HEK293 (cell line): ENCODE measurements at regions not wholly inside any gene's neighbourhood (a gene's known extent, or its start where the extent isn't known, plus 50 kb on each side); places are given as distances from the start of the nearest gene placed in this dataset.

Experiments
- CTCF ChIA-PET: fragments of 350-600 bp; formaldehyde crosslinking; extraction: SDS; loops from one replicate; lab custom pipeline; 2021; ENCODE audit warnings: antibody characterized with exemption; lab: Yijun Ruan, JAX
- POLR2A ChIA-PET: fragments of 300-600 bp; formaldehyde crosslinking; extraction: SDS; loops from one replicate; lab custom pipeline; 2020; ENCODE audit warnings: antibody characterized with exemption, inconsistent platforms; lab: Yijun Ruan, JAX
- H3K27ac ChIP-seq: fragments of 200-500 bp; sonication (Bioruptor generic); 2 replicates; pipeline ENCODE4 v1.5.1; 2014; ENCODE audit warnings: low read depth, low read length, control low read depth, inconsistent platforms; ENCODE audit errors: extremely low read depth
- H3K36me3 ChIP-seq, 2 experiments: fragments of 200-500 bp in 1 of 2; sonication (Bioruptor generic) in 1 of 2; 1 replicate in 1 of 2; 2 replicates in 1 of 2; pipeline ENCODE4 v1.5.1; 2014 to 2017; ENCODE audit warnings: inconsistent platforms in 2 of 2, low read length in 2 of 2; ENCODE audit not compliant: control insufficient read depth in 2 of 2, insufficient read depth in 1 of 2
- H3K4me1 ChIP-seq: fragments of 200-500 bp; sonication (Bioruptor generic); 2 replicates; pipeline ENCODE4 v1.5.1; 2014; ENCODE audit warnings: mild to moderate bottlenecking, low read length, inconsistent platforms; ENCODE audit not compliant: control insufficient read depth, insufficient read depth
- H3K4me3 ChIP-seq: 2 replicates; pipeline ENCODE4 v1.5.1; 2011; ENCODE audit warnings: low read depth, mild to moderate bottlenecking, control low read depth, low read length, moderate library complexity
- H3K9me3 ChIP-seq: fragments of 200-500 bp; sonication (Bioruptor generic); 2 replicates; pipeline ENCODE4 v1.5.1; 2014; ENCODE audit warnings: low read depth, low read length, inconsistent platforms; ENCODE audit not compliant: control insufficient read depth, insufficient read depth
- FEZF1 ChIP-seq: fragments of 450-650 bp; formaldehyde crosslinking; IDR thresholded peaks from 2 replicates; pipeline ENCODE4 v1.5.1; 2016; ENCODE audit warnings: missing biosample characterization, missing genetic modification characterization
- GLIS1 ChIP-seq: fragments of 450-650 bp; formaldehyde crosslinking; IDR thresholded peaks from 2 replicates; pipeline ENCODE4 v1.5.1; 2016; ENCODE audit warnings: missing biosample characterization, missing genetic modification characterization
- HOXA7 ChIP-seq: sonication (generic); formaldehyde crosslinking; IDR thresholded peaks from 2 replicates; pipeline ENCODE4 v1.8.1; 2022; ENCODE audit warnings: missing genetic modification reagents, borderline replicate concordance
- KLF1 ChIP-seq: fragments of 450-650 bp; formaldehyde crosslinking; IDR thresholded peaks from 2 replicates; pipeline ENCODE4 v1.5.1; 2016; ENCODE audit warnings: missing biosample characterization, missing genetic modification characterization
- KLF7 ChIP-seq: fragments of 450-650 bp; formaldehyde crosslinking; IDR thresholded peaks from 2 replicates; pipeline ENCODE4 v1.5.1; 2016; ENCODE audit warnings: missing biosample characterization, missing genetic modification characterization, borderline replicate concordance
- MYNN ChIP-seq: fragments of 450-650 bp; formaldehyde crosslinking; IDR thresholded peaks from 2 replicates; pipeline ENCODE4 v1.5.1; 2016; ENCODE audit warnings: missing biosample characterization, missing genetic modification characterization, borderline replicate concordance
- PRDM10 ChIP-seq: fragments of 450-650 bp; formaldehyde crosslinking; IDR thresholded peaks from 2 replicates; pipeline ENCODE4 v1.5.1; 2016; ENCODE audit warnings: missing biosample characterization, missing genetic modification characterization
- SP2 ChIP-seq: fragments of 450-650 bp; formaldehyde crosslinking; IDR thresholded peaks from 2 replicates; pipeline ENCODE4 v1.5.1; 2016; ENCODE audit warnings: missing biosample characterization, missing genetic modification characterization
- SP3 ChIP-seq: fragments of 450-650 bp; formaldehyde crosslinking; IDR thresholded peaks from 2 replicates; pipeline ENCODE4 v1.5.1; 2016; ENCODE audit warnings: missing biosample characterization, missing genetic modification characterization
- YY2 ChIP-seq: fragments of 450-650 bp; formaldehyde crosslinking; IDR thresholded peaks from 2 replicates; pipeline ENCODE4 v1.5.1; 2016; ENCODE audit warnings: missing biosample characterization, missing genetic modification characterization
- ZBTB11 ChIP-seq: fragments of 450-650 bp; formaldehyde crosslinking; conservative IDR thresholded peaks from 2 replicates; pipeline ENCODE4 v1.5.1; 2016; ENCODE audit warnings: low read depth, missing biosample characterization, missing genetic modification characterization
- ZBTB20 ChIP-seq: fragments of 450-650 bp; formaldehyde crosslinking; IDR thresholded peaks from 2 replicates; pipeline ENCODE4 v1.5.1; 2016; ENCODE audit warnings: missing biosample characterization, missing genetic modification characterization
- ZIC2 ChIP-seq: fragments of 450-650 bp; formaldehyde crosslinking; IDR thresholded peaks from 2 replicates; pipeline ENCODE4 v1.5.1; 2016; ENCODE audit warnings: missing biosample characterization, missing genetic modification characterization
- ZNF10 ChIP-seq: fragments of 450-650 bp; formaldehyde crosslinking; IDR thresholded peaks from 2 replicates; pipeline ENCODE4 v1.5.1; 2017; ENCODE audit warnings: missing biosample characterization, missing genetic modification characterization
- ZNF112 ChIP-seq: fragments of 450-650 bp; formaldehyde crosslinking; IDR thresholded peaks from 2 replicates; pipeline ENCODE4 v1.5.0; 2017; ENCODE audit warnings: missing biosample characterization, missing genetic modification characterization
- ZNF266 ChIP-seq: fragments of 450-650 bp; formaldehyde crosslinking; IDR thresholded peaks from 2 replicates; pipeline ENCODE4 v1.5.1; 2016; ENCODE audit warnings: missing biosample characterization, missing genetic modification characterization, low read depth
- ZNF341 ChIP-seq: fragments of 450-650 bp; formaldehyde crosslinking; IDR thresholded peaks from 2 replicates; pipeline ENCODE4; 2016; ENCODE audit warnings: low read depth, missing biosample characterization, missing genetic modification characterization
- ZNF366 ChIP-seq: fragments of 450-650 bp; formaldehyde crosslinking; conservative IDR thresholded peaks from 2 replicates; pipeline ENCODE4 v1.5.1; 2016; ENCODE audit warnings: missing biosample characterization, missing genetic modification characterization
- ZNF394 ChIP-seq: fragments of 450-650 bp; formaldehyde crosslinking; IDR thresholded peaks from 2 replicates; pipeline ENCODE4 v1.5.1; 2016; ENCODE audit warnings: missing biosample characterization, missing genetic modification characterization, mild to moderate bottlenecking, moderate library complexity, borderline replicate concordance
- ZNF600 ChIP-seq: fragments of 450-650 bp; formaldehyde crosslinking; IDR thresholded peaks from 2 replicates; pipeline ENCODE4 v1.5.1; 2016; ENCODE audit warnings: missing biosample characterization, missing genetic modification characterization
- ZNF670 ChIP-seq: fragments of 450-650 bp; formaldehyde crosslinking; IDR thresholded peaks from 2 replicates; pipeline ENCODE4 v1.5.1; 2016; ENCODE audit warnings: missing biosample characterization, missing genetic modification characterization, low read depth
- TF ChIP-seq, protein P1 (sequence below): fragments of 450-650 bp; formaldehyde crosslinking; IDR thresholded peaks from 2 replicates; pipeline ENCODE4 v1.5.1; 2016; ENCODE audit warnings: missing biosample characterization, missing genetic modification characterization
- TF ChIP-seq, protein P2 (sequence below): fragments of 450-650 bp; formaldehyde crosslinking; IDR thresholded peaks from 2 replicates; pipeline ENCODE4 v1.5.1; 2017; ENCODE audit warnings: missing biosample characterization, missing genetic modification characterization

DNA sequence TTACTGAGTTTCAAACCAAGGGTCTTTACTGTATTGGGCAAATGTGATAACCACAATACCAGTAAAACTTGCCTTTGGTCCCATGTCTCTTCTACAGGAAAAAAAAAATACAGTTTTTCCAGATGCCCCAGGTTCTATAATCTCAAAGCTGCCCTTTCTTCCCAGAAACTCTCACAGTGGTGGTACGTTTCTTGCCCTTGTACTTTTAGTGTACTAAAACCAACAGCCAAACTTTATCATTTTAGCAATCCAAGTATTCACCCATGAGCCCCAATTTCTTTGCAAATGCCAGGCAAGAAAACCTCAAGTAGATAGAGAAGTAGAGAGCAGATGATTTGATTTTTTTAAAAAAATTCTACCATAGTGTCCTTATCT, 157.8 kb downstream of the OR2B2 start (continued):
- 0 out of 2 replicates have a peak, but pooled peaks have one; percentile 6 for TF ChIP-seq PRDM10 (tag by site-specific recombination)
- TF ChIP-seq YY2 (tag by site-specific recombination) = no peak
- TF ChIP-seq, all 188 proteins: peak for 5

DNA sequence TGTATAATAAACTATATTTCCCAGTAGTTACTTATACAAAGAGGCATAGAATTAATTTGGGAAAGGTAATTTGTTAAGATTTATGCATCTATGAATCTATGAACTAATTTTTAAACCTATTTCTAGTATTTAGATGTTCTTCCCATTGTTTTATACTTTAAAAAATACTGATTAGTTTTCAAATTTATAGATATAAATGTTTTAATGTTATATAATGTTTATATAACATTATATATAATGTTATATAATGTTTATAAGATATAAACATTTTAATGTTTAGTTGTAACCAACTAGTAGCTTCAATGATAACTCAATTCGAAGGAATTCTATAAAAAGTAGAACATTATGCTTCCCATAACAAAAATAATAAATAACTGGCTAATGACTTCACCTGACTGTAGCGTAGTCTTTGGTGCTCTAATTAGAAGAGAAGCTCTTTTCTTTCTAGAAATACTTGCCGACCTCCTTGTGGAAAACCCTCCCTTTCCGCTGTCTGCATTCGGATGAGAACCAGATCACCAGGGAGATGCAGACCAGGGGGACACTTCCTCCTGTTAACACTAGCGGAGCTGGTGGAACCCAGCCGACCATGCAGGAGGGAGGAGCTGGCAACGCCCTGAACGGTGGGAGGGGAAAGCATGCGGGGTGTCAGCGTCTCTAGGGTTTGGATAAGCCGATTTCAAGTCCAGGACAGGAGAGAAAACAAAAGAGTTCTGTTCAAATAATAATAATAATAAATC, 158.4 kb downstream of the OR2B2 start:
- ChIA-PET CTCF (interaction anchor here (0.6 to 6.4 kb wide), 15 partner anchors 18 to 1160 kb away, joined by 3 to 62 read pairs (median 3); a partner anchor contains a TSS), POLR2A (interaction anchor here (1.0 to 2.6 kb wide), 11 partner anchors 12 to 622 kb away, joined by 3 to 22 read pairs (median 4); partner anchors contain the start of genes ZNF184 and ZNF391)
- H3K27ac ChIP-seq = no peak overlapping the region
- H3K36me3 ChIP-seq = no peaks in the 10 kb centered on the region
- H3K4me1 ChIP-seq = no peaks in the 10 kb centered on the region
- no peaks in the 10 kb centered on the region for H3K9me3 ChIP-seq
- H3K4me3 ChIP-seq = peak overlapping the region; percentile 54
- TF ChIP-seq ZBTB11 (peak; percentile 85), ZNF394 (tag by site-specific recombination) (peak; percentile 71; the same call in 1 of the 2 replicates), ZNF112 (tag by site-specific recombination) (no peak), ZBTB20 (peak; percentile 37; the same call in 1 of the 2 replicates), KLF1 (peak; percentile 74), SP2 (peak; percentile 87), ZNF10 (tag by site-specific recombination) (no peak), ZNF600 (tag by site-specific recombination) (peak; percentile 98), SP3 (peak; percentile 65), ZIC2 (tag by site-specific recombination) (peak; percentile 59), ZNF670 (tag by site-specific recombination) (no peak), ZNF266 (tag by site-specific recombination) (no peak), HOXA7 (no peak), MYNN (tag by site-specific recombination) (no peak), GLIS1 (tag by site-specific recombination) (peak; percentile 59; the same call in 1 of the 2 replicates), KLF7 (tag by site-specific recombination) (peak; percentile 82; the same call in 1 of the 2 replicates), FEZF1 (tag by site-specific recombination) (no peak), ZNF366 (peak; percentile 93), ZNF341 (peak; percentile 96)
- TF ChIP-seq, protein P1, sequence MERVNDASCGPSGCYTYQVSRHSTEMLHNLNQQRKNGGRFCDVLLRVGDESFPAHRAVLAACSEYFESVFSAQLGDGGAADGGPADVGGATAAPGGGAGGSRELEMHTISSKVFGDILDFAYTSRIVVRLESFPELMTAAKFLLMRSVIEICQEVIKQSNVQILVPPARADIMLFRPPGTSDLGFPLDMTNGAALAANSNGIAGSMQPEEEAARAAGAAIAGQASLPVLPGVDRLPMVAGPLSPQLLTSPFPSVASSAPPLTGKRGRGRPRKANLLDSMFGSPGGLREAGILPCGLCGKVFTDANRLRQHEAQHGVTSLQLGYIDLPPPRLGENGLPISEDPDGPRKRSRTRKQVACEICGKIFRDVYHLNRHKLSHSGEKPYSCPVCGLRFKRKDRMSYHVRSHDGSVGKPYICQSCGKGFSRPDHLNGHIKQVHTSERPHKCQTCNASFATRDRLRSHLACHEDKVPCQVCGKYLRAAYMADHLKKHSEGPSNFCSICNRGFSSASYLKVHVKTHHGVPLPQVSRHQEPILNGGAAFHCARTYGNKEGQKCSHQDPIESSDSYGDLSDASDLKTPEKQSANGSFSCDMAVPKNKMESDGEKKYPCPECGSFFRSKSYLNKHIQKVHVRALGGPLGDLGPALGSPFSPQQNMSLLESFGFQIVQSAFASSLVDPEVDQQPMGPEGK (tag by site-specific recombination) = peak; percentile 26; the same call in 1 of the 2 replicates
- TF ChIP-seq, protein P2, sequence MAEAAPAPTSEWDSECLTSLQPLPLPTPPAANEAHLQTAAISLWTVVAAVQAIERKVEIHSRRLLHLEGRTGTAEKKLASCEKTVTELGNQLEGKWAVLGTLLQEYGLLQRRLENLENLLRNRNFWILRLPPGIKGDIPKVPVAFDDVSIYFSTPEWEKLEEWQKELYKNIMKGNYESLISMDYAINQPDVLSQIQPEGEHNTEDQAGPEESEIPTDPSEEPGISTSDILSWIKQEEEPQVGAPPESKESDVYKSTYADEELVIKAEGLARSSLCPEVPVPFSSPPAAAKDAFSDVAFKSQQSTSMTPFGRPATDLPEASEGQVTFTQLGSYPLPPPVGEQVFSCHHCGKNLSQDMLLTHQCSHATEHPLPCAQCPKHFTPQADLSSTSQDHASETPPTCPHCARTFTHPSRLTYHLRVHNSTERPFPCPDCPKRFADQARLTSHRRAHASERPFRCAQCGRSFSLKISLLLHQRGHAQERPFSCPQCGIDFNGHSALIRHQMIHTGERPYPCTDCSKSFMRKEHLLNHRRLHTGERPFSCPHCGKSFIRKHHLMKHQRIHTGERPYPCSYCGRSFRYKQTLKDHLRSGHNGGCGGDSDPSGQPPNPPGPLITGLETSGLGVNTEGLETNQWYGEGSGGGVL (tag by site-specific recombination) = peak; percentile 49
